ENCODE measurements at regions not wholly inside any gene's neighbourhood (a gene's known extent, or its start where the extent isn't known, plus 50 kb on each side); places are given as distances from the start of the nearest gene placed in this dataset.

GRCh38 chr20:52888096-52888495 is 84.1 kb upstream of the TSHZ2 start:
- Mint-ChIP-seq H3K27ac (no peak overlapping the region), H3K9me3 (ENCODE audit: low read depth) (peaks cover 5% of the 10 kb centered on the region), H3K36me3 (peaks cover 6% of the 10 kb centered on the region), H3K4me3 (no peak overlapping the region), H3K27me3 (peaks cover 2% of the 10 kb centered on the region), H3K4me1 (ENCODE audit: low read depth) (no peaks in the 10 kb centered on the region)

- Mint-ChIP-seq H3K27ac (no peak overlapping the region), H3K4me3 (no peak overlapping the region), H3K9me3 (ENCODE audit: low read depth) (no peaks in the 10 kb centered on the region), H3K4me1 (ENCODE audit: low read depth) (no peaks in the 10 kb centered on the region), H3K27me3 (no peaks in the 10 kb centered on the region), H3K36me3 (no peaks in the 10 kb centered on the region)
These were observed 91.2 kb upstream of the TSHZ2 start for GRCh38 chr20:52880997-52881396.

GRCh38 chr20:52880259-52880658 is 91.9 kb upstream of the TSHZ2 start:
- H3K27ac Mint-ChIP-seq, result no peak overlapping the region
- no peaks in the 10 kb centered on the region for H3K27me3 Mint-ChIP-seq
- H3K36me3 Mint-ChIP-seq, result no peaks in the 10 kb centered on the region
- H3K4me3 Mint-ChIP-seq, result no peak overlapping the region
- no peaks in the 10 kb centered on the region for H3K9me3 Mint-ChIP-seq (ENCODE audit: low read depth)
- no peaks in the 10 kb centered on the region for H3K4me1 Mint-ChIP-seq (ENCODE audit: low read depth)

DNA sequence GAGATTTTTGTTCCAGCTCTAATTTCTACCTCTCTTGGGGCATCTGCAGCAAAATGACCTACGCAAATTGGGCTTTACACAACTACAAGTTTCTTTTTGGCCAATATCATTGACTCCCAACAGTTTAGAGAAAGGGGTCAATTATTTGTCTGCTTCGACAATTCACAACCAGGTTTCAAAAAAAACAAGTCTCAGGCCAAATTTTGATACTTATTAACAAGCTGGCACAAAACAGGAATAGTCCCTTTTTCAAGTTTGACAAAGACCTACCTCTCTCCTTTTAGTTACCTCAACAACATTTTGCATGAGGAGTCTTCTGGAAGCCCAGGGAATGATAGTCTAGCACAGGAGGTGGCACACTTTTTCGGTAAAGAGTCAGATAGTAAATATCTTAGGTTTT is 97.9 kb upstream of the TSHZ2 start:
- Mint-ChIP-seq H3K4me1 (ENCODE audit: low read depth) (no peaks in the 10 kb centered on the region), H3K27ac (no peak overlapping the region), H3K4me3 (no peak overlapping the region), H3K36me3 (no peaks in the 10 kb centered on the region), H3K27me3 (no peaks in the 10 kb centered on the region), H3K9me3 (ENCODE audit: low read depth) (no peaks in the 10 kb centered on the region)

- Mint-ChIP-seq H3K4me3 (no peak overlapping the region), H3K27ac (no peak overlapping the region), H3K4me1 (ENCODE audit: low read depth) (no peaks in the 10 kb centered on the region), H3K36me3 (peaks cover 3% of the 10 kb centered on the region), H3K9me3 (ENCODE audit: low read depth) (no peaks in the 10 kb centered on the region), H3K27me3 (no peaks in the 10 kb centered on the region)
These were observed 102.3 kb upstream of the TSHZ2 start for GRCh38 chr20:52869698-52870501.

DNA sequence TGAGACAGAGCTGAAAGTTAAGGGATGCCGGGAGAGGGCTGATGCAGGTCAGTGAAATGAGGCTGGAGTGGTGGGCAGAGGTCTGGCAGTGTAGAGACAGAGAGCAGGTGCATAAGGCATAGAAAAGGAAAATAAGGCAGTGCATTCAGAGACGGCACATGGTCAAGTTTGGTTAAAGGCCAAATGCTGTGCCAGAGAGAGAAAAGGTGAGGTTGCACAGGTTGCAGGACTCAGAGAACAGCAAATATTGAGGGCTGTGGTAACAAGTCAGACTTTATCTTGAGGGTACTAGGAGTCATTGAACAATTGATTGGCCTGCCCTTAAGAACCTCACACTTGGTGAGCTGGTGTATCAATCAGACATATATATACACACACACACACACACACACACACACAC is 102.9 kb upstream of the TSHZ2 start:
- H3K4me1 Mint-ChIP-seq (ENCODE audit: low read depth), result peaks cover 6% of the 10 kb centered on the region
- peaks cover 3% of the 10 kb centered on the region for H3K36me3 Mint-ChIP-seq
- no peak overlapping the region for H3K4me3 Mint-ChIP-seq
- no peak overlapping the region for H3K27ac Mint-ChIP-seq
- no peaks in the 10 kb centered on the region for H3K27me3 Mint-ChIP-seq
- H3K9me3 Mint-ChIP-seq (ENCODE audit: low read depth), result no peaks in the 10 kb centered on the region

DNA sequence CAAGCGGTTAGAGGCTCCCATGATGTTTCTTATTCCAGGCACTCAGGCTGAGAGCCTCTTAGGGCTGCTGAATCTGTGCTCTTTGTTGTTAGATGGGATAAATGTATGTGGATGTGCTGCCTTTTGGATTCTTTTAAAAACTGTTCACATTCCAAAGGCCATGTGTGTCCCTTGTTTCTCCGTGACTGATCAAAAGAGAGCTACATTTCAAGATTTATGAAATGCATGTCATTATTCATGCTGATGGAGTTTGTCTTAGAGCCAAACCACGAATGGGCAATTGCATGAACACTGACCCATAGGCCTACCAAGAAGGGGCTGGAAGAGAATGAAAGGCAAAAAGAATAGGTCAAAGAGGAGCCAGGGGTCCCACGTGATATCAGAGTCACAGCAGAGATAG is 104.9 kb upstream of the TSHZ2 start:
- H3K4me1 Mint-ChIP-seq (ENCODE audit: low read depth), result peaks cover 6% of the 10 kb centered on the region
- no peaks in the 10 kb centered on the region for H3K27me3 Mint-ChIP-seq
- peaks cover 3% of the 10 kb centered on the region for H3K9me3 Mint-ChIP-seq (ENCODE audit: low read depth)
- no peak overlapping the region for H3K4me3 Mint-ChIP-seq
- peaks cover 3% of the 10 kb centered on the region for H3K36me3 Mint-ChIP-seq
- H3K27ac Mint-ChIP-seq, result no peak overlapping the region

DNA sequence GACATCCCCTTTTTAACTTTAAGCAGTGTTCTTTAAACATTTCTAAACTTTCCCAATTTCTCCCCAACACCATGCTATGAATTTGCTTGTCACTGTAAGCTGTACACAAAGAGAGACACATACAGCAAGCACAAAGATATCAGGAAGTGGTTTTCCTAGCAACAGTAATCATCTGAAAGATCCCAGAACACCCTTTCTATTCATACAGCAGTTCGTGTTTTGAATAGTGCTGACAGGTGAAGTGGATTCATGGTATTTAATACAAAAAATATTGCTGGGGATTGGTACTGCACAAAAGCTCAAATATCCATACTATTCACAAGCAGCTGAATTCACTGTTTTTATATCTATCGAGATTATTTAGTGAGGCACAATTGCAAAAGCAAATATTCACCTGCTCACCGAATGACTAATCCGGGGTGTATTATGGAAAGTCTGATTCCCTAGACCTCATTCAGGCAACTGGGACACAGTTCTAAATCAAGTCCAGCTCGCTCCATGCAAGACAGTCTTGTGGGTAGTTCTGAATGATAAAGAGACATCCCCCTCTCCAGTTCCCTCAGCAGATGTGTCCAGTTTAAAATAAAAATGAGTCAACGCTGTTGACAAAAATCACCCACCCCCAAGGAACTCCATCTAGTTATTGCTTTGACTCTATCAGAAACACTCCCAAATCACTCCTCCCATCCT is 107.1 kb upstream of the TSHZ2 start:
- Mint-ChIP-seq H3K4me3 (no peak overlapping the region), H3K4me1 (ENCODE audit: low read depth) (peaks cover 6% of the 10 kb centered on the region), H3K36me3 (peaks cover 3% of the 10 kb centered on the region), H3K9me3 (ENCODE audit: low read depth) (peaks cover 3% of the 10 kb centered on the region), H3K27ac (no peak overlapping the region), H3K27me3 (peaks cover 1% of the 10 kb centered on the region)

DNA sequence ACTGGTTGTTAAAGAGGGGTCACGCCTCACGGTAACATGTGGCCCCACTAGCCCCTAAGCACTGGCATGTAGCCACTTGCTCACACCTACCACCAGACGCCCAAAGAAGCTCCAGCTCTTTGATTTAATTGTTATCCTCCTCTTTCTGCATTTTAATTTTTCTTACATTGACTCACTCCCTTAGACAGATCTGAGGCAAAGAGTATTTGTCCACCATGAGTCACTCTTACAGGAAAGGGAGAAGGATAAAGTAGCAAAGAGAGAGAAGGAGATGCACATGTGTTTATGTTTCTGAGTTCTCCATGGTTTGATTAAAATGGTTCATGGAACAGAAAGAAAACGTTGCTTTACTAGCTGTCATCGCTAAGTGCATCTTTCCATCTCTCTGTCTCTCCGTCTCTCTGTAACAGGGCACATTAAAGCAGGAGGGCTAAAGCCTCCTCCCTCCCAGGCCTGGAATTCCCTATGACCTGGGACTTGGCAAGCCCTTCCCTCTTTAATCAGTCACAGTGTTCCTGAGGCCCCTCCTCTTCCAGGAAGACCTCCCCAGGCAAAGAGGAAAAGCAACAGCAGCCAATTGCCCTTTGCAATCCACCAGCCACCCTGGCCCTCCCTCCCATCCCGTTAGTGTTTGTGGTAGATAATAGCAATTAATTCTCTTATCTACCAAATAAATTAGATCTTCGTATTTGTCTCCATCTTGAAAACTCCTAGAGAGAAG is 112.8 kb upstream of the TSHZ2 start:
- Mint-ChIP-seq H3K36me3 (peaks cover 3% of the 10 kb centered on the region), H3K4me1 (ENCODE audit: low read depth) (peaks cover under 1% of the 10 kb centered on the region), H3K27ac (no peak overlapping the region), H3K4me3 (no peak overlapping the region), H3K9me3 (ENCODE audit: low read depth) (peaks cover 10% of the 10 kb centered on the region), H3K27me3 (peaks cover 1% of the 10 kb centered on the region)

DNA sequence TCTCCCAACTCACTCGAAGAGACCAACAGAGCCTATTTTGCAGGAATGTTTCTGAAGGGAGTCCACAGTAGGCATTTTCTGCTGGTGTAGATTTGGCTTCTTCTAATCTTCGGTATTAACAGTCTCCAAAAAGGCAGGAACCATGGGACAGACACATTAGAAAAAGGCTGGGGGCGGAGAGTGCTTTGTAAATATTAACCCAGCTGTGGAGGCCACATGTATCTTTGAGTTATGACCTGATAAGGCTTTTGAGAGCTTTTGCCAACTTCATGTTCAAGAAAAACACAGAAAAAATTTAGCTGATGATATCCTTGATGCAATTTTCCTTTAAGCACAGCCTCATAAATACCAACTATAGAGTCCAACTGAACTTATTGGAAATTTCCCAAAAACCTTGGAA is 119.4 kb upstream of the TSHZ2 start:
- Mint-ChIP-seq H3K27ac (no peak overlapping the region), H3K9me3 (ENCODE audit: low read depth) (peaks cover 7% of the 10 kb centered on the region), H3K27me3 (no peaks in the 10 kb centered on the region), H3K36me3 (no peaks in the 10 kb centered on the region), H3K4me1 (ENCODE audit: low read depth) (no peaks in the 10 kb centered on the region), H3K4me3 (no peak overlapping the region)

DNA sequence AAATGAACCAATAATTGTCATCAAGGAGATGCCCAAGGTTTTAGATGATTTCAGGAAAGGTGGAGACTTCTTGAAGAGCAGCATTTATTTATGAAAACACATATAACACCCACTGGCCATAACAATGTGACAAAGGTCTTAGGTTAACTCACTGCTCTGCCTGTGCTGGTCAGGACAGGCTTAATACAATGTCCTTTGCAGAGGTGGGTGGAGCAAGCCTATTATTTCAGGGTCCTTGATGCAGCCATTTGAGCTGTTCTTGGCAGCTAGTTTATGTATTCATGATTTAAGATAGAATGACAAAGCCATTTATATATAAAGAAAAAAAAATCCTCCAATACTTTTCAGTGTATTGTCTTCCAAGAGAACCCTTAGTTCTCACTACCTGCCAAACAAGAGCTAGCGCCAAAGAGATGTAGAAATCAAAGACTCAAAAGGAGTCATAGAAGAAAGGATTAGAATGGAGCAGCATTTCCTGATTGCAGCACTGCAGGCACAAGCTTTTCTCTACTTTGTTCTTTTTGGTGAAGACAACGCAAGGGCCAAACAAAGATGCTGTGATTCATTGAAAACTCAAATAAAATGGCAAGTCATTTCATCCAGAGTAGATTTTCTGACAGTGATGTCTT is 124.3 kb upstream of the TSHZ2 start:
- Mint-ChIP-seq H3K36me3 (no peaks in the 10 kb centered on the region), H3K9me3 (ENCODE audit: low read depth) (no peaks in the 10 kb centered on the region), H3K27me3 (peaks cover 2% of the 10 kb centered on the region), H3K4me1 (ENCODE audit: low read depth) (no peaks in the 10 kb centered on the region), H3K4me3 (no peak overlapping the region), H3K27ac (no peak overlapping the region)

- H3K36me3 Mint-ChIP-seq, result no peaks in the 10 kb centered on the region
- no peaks in the 10 kb centered on the region for H3K9me3 Mint-ChIP-seq (ENCODE audit: low read depth)
- H3K4me1 Mint-ChIP-seq (ENCODE audit: low read depth), result no peaks in the 10 kb centered on the region
- peaks cover 2% of the 10 kb centered on the region for H3K27me3 Mint-ChIP-seq
- H3K27ac Mint-ChIP-seq, result no peak overlapping the region
- H3K4me3 Mint-ChIP-seq, result no peak overlapping the region
These were observed 125.0 kb upstream of the TSHZ2 start for GRCh38 chr20:52847029-52847660.

DNA sequence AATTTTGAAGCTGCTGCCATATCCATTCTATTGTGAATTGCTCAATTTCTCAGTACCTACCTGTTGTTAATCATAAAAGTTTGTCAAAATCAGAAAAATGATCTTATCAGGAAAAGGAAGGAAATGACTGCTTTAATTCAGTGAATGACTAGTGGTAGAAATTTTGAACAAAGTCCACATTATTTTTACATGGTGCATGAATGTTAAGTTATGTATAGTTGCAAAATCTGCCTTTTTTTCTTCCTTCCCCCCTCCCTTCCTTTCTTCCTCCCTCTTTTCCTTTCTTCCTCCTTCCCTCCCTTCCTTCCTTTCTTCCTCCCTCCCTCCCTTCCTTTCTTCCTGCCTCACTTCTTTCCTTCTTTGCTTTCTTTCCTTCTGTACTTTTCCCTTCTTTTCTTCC is 127.1 kb upstream of the TSHZ2 start:
- Mint-ChIP-seq H3K4me1 (ENCODE audit: low read depth) (no peaks in the 10 kb centered on the region), H3K27me3 (peaks cover 2% of the 10 kb centered on the region), H3K4me3 (no peak overlapping the region), H3K36me3 (no peaks in the 10 kb centered on the region), H3K9me3 (ENCODE audit: low read depth) (no peaks in the 10 kb centered on the region), H3K27ac (no peak overlapping the region)

DNA sequence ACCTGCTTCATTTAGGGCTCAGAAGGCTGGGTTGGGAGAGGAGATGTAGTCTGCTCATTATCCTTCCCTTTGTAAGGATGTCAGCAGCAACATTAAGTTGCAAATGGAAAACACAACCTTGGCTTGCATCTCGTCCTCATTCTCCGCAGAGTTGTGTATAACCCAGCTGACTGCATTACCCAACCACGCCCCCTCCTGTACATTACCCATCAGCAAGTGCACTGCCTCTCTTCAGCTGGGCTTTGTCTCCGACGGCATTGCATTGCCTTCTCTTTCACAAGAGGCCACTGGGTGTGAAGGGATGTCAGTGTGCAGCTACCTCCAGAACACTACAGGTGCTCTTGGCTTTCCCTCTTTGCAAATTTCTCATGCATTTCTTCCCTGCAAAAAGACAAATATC is 128.7 kb upstream of the TSHZ2 start:
- Mint-ChIP-seq H3K27me3 (peaks cover 2% of the 10 kb centered on the region), H3K4me3 (no peak overlapping the region), H3K4me1 (ENCODE audit: low read depth) (no peaks in the 10 kb centered on the region), H3K27ac (no peak overlapping the region), H3K36me3 (no peaks in the 10 kb centered on the region), H3K9me3 (ENCODE audit: low read depth) (no peaks in the 10 kb centered on the region)
